Occipital lobe (tissue), 1 donor: ENCODE measurements at regions not wholly inside any gene's neighbourhood (a gene's known extent, or its start where the extent isn't known, plus 50 kb on each side); places are given as distances from the start of the nearest gene placed in this dataset.

Experiments used
- DNase-seq: peaks from one replicate; lab custom pipeline; 2025; lab: John Stamatoyannopoulos, UW

DNA sequence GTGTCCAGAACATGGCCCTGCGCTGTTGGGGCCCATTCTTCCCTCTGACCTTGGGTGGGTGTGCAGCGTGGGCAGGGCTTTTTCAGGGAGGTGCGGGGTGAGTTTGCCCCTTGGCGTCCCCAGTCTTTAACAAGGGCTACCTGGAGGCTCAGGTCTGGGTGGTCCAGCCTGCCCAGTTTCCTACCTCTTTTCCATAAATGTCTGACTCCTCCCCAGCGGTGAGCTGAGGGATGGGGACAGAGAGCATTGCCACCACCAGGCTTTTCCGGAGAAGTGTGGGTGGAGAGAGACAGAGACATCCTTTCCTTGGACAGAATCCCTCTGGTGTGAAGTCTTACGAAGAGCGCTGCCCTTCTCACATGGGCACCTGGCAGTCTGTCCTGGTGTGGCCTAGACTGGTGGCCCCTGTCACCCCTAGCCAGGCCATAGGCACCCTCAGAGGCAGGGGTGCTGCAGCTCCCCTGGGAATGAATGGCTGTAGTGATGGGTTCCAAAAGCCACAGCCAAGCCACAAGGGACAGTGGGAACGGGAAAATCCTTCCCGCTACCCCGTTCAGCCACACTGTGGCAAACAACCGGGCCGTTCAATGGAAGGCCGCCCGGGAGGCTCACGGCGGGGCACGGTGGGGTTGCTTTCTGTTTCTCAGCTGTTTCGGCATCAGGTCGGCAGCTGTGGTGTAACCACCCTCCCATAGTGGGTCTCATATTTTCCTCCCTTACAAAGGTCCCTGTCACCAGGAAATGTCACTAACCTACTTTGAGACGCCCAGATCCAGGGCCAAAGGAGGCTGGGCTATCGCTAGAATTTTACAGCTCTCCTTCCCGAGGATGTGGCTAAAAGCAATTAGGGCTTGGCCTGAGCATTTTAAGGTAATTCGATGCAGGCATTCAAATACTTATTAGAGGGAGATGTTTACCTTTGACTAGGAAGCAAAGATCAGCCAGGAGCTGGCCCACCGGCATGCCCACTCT is 61.9 kb upstream of the GSE1 start:
- DNase-seq: no peak

DNA sequence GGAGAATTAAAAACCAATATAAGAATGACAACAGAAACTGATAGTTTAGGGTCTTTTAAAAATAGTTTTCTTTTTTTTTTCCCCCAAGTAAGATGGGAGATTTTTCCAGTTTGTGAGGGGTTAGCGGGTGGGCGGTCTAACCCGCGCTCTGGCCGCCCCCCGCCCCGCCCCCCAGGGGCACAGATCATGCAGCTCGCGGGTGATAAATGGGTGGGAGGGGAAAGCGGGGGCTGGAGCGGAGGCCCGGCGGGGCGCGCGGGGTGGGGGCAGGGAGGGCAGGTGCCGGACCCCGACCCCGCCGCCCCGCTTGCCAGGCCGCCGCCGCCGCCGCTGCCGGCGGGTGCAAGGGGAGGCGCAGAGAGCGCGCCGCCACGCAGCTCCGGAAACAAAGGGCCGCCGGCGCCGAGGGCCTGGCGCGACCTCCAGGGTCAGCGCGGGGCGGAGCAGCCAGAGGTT is 60.1 kb upstream of the GSE1 start:
- DNase-seq: no peak

DNA sequence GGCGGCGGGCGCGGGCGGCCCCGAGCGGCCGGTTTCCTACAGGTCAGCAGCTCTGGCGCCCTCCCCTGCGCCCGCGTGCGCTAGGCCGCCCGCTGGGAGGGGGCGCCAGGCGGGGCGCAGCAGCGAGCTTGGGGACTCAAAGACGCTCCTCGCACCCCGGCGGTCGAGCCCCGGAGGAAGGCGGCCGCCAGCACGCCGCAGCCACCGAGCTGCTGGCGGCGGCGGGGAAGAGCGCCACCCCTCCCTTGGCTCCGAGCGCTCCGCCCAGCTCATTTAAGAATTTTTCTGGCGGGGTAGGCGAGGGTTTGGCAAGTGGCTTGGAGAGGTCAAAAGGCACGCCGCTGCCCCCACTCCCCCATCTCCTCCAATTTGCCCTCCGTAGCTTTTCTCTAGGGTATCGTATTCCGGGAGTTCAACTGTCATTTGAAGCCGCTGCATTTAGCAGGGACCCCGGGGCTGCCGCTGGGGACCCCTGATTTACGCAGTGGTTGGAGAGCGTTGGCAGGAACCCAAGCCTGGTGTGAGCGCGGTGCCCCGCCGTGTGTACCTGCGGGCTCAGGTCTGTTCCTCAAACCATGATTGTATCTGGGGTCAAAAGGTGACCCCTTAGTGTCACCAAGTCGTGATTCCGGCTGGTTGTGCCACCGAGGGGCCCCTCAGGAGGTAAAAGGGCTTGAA is 59.5 kb upstream of the GSE1 start:
- DNase-seq: no peak

DNA sequence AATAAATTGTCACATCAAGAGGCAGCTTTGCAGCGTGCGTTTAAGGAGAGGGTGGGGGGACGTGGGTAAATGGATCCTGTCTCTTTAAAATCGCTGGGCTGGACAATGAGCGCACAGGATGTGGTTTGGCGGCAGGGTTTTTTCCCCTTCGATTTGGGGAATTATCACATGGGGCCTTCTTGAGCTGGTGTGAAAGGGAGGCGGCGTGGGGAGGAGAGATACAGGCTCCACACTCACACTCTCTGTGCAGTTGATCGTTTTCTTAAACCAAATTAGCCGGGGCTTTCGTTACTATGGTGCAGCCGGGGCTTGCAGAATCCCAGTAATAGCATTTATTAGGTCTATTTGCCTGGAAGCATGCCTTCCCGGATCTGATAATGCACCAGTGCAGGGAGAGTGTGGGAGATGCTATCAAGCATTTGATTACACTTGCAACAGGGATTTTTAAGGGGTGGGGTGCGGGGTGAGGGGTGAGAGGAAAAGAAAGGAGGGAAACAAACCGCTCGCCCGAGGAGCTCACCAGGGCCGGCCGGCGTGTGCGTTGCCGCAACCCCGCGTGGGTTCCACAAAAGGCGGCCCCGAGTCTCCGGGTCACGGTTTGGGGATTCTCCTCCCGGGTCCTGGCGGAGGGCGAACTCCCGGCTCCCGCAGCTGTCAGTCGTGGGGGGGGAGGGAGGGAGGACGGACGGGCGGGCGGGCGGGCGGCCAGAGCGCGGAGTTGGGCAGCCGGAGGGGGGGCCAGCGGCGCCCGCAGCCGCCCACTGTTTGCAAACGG is 58.8 kb upstream of the GSE1 start:
- peak; percentile 57 for DNase-seq

DNA sequence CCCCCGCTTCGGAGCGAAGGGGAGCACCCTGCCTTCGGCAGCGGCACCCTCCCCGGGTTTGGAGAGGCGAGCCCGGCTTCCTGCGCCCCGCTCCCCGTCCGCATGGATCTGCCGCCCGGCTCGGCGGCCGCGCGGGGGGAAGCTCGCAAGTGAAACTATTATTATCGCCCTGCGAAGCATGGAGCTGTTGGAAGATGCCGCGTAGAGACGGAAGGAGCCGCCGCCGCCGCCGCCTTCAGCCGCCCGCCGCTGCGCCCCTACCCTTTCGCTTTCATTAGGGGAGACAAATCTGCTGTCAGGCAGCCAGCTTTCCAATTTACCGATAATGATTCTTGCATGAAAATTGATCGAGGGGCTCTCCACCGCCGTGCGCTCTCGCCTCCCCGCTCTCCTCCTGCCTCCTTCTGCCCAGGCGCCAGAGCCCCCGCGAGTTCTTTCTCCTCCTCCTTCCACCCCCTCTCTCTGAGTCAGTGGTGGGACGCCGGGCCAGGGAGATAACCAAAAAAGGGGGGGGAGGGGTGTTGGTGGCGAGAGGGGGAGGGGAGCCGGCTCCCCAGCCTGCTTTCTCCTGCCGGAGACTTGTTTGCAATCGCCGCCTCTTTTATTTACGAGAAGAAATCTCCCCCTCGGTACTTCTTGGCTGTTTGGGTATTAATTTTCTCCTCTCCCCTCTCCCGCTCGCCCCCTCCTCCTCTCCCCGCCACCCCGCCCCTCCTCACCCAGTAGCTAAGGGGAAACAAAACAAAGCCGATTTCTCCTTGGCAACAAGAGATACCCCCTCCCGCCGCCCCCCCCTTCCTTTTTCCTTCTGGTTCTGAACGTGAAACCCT is 58.0 kb upstream of the GSE1 start:
- peak; percentile 59 for DNase-seq

DNA sequence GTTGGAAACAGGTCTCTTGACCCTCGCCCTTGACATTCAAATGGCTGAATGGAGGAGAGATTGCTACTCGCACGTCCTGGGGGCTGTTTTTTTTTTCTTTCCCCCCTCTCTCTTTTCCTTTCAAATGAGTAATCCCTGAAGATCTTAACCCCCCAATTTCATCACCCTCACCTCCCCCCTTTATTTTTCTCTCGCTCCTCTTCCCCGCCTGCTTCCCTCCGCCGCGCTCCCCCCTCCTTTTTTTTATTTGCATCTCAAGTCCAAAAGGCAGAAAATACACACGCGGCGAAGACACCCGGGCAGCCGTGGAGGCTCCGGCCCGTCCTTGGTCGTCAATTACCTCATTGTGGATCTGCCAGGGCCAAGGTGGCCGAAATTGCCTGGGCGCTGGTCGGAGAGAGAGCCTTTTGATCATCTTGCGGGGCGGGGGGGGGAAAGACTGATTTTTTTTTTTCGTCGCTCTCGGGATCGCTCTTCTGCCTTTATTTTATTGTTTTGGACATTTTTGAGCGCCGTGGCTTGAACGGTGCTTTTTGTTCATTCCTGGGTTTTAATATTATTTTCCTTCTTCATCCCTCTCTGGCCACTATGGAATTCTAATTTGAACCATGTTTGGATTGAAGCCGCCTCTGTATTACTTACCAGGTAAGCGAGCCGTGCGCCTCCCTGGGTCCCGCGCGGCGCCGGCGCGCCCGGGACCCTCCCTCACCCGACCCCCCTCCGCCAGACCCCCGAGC is 57.2 kb upstream of the GSE1 start:
- DNase-seq: no peak

DNA sequence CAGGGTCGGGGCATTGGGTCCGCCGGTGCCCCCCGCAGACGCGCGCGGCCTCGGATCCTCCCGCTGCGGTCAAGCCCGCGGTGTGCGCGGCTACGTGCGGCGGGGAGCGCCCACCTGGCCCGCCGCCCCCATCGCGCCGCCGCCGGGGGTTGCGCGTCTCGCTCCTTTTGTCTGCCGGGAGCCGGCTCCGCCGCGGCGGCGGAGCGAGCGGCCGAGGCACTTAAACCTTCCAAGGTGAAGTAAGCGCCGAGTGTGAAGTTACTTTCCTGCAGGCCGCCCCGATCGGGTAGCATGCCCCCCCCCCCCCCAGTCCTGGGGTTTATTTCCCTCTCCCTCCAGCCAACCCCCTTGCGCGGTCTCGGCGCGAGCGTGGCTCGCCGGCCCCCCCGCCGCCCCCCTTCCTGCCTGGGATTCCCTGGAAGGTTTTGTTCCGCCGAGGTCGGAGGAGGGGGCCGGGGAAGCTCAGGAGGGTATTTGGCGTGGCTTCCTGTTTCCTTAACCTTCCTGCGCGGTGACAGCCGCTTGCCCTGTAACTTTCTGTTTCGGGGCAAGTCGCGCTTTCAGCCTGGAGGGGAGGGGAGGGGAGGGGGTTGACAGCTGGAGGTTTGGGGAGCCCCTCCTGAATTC is 56.6 kb upstream of the GSE1 start:
- DNase-seq: no peak

DNA sequence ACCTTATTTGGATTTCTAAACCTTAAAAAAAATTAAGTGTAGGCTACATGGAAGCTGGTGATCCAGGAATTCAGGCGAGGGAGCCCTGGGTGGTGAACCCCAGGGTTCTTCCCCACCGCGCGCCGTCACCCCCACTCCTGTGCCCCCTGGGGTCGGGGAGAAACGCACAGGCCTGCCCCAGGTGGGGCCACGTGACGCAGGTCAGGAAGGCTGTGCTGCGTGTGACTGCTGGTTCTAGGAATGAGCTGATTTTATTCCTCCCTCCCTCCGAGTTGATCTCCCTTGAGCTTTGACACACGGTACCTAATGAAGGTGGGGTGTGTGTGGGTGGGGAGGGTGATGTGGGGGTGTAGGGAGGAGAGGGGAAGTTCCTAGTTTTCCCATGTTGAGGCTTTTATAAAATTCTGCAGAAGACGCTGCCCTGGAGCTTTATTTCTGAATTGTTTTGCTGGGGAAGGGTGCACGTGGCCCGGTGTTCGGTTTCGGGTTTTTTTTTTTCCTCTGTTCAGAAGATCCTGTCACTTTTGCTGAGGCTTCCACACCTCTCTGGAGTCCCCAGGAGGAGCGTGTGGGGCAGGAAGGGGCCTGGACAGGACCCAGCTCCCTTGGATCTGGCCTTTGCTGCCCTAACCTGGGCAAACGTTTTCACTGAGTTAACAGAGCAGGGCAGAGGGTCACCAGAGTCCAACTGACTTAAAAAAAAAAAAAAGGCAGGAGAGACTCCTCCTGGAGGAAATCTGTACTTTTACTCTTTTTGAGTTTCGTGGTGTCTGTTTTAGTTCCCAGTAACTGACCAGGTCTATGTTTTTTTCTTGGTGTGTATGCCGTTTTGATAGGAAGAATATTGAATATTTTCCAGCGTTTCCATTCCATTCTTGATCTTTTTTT is 55.8 kb upstream of the GSE1 start:
- DNase-seq: no peak

DNA sequence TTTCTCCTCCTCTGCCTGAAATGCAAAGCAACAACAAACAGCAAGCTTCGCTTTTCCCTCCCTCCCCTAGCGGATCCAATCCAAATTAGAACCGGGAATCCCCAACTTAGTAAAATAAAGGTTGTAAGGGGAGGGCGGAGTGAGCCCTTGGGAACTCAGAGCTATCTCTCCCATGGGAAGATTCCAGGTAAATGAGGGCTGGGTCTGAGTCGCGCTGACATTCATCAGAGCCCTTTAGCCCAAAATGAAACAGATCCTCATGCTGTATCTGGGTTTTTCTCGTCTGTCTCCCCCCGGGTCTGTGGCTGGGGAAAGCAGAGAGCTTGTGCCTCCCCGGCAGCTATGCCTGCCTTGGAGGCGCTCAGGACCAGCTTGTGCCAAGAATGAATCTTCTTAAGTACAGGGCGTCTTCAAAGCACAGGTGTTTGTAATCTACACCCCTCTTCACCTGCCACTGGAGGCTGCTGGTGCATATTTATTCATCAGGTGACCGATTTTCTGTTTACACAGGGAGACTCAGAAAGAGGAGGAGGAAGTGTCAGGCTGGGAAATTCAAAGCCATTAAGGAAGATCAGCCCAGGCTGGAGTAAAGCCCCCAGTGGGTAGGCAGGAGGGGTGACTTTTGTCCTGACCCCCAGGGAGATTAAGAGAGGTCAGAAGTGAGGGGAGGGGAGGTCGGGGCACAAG is 55.0 kb upstream of the GSE1 start:
- DNase-seq: no peak

DNA sequence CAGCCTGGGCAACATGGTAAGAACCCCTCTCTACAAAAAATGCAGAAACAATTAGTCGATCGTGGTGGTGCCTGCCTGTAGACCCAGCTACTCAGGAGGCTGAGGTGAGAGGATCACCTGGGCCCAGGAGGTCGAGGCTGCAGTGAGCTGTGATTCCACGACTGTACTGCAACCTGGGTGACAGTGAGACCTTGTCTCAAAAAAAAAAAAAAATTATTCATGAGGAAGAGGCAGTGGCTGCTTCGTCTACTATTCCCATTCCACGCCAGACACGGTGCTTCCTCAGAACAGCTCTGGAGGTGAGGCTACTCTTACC is 52.2 kb upstream of the GSE1 start:
- no peak for DNase-seq

DNA sequence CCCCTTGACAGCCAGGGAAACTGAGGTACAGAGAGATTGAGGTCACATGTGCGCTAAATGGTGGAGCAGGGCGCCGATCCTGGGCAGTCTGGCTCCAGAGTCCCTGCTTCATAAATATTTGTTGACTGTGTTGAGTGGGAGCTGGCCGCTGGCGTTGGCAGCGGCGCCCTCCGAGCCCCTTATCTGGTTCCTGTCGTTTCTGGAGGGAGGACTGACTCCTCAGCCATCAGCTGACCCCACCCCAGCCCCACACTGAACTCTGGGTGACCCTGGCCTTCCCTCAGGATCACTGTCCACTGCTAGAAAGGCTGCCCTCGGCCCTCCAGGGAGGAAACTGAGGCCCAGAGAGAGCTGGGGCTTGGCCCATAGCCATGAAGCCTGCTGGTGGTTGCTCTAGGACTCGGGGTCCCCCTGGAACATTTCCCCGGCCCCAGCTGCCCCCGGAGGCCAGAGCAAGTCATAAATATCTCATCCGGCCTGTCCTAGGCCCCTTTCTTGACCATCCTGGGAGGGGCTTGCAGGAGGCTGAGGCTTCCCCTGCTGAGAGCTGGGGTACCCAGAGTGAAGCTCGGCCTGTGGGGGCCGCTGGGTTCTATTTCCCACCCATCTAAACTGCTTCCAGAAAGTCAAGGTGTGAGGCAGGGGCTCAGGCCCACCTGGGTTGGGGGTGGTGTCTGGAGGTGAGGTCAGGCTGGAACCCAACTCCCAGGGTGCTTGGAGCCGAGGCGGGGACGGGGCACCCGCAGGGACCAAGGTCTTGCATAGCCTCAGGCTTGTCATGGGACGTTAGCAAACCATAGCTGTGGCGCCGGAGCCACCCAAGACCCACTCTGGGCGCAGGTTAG is 51.7 kb upstream of the GSE1 start:
- no peak for DNase-seq

DNA sequence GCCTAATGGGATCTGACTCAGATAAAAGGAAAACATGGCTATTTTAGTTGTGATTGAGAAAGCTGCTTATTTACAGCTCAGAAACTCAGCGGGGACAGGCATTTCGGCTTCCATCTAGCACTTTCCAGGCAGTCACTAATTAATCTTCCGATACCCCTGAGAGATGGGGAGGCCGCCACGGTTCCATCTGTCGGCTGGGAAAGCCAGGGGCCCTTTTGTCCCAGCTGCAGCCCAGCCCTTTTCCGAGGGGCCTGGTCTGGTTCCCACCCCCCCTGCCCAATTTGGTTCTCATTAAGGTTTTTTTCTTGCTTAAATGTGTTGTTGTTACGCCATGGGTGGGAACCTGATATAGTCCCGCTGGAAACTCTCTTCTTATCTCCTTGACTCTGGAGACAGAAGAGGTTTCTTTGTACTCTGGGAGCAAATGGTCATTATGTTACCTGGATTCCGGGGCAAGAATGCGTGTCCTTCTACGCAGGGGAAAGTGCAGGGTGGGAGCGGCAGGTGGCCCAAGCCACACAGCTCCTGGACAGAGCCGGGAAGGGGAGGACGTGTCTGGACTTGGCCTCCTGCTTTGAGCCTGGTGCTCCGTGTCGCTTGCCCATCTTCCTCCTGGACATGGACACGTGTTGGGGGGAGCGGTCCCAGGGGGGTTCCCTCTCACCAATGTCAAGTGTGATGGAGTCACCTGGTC is 50.9 kb upstream of the GSE1 start:
- no peak for DNase-seq

DNA sequence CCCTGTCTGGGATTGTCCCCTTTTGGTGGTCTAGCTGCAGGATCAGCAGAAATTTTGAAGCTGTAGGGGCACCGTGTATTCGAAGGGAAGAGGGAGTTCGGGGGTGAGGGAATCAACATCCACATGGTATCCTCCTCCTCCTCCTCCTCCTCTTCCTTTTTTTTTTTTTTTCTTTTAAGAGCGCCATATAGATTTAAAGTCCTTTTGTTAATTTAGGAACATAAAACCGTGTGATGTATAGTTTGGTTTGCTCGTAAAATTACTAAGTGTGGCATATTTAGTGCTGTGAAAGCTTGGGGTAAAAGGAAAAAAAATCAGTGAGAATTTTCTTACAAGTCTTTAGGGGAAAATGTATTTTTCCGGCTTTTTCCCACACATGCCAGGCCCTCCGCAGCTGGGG is 50.1 kb upstream of the GSE1 start:
- no peak for DNase-seq
